ENCODE measurements at regions not wholly inside any gene's neighbourhood (a gene's known extent, or its start where the extent isn't known, plus 50 kb on each side); places are given as distances from the start of the nearest gene placed in this dataset.

- DNase-seq (ENCODE audit: low spot score in 2 of 2): no peak
- no peaks in the 10 kb centered on the region for H3K4me1 ChIP-seq
- intact Hi-C loops (cut with DNase I): no loop called here
- H3K4me3 ChIP-seq: no peak overlapping the region
- H3K36me3 ChIP-seq: no peaks in the 10 kb centered on the region
- no peaks in the 10 kb centered on the region for H3K27me3 ChIP-seq
- TF ChIP-seq, protein P1, sequence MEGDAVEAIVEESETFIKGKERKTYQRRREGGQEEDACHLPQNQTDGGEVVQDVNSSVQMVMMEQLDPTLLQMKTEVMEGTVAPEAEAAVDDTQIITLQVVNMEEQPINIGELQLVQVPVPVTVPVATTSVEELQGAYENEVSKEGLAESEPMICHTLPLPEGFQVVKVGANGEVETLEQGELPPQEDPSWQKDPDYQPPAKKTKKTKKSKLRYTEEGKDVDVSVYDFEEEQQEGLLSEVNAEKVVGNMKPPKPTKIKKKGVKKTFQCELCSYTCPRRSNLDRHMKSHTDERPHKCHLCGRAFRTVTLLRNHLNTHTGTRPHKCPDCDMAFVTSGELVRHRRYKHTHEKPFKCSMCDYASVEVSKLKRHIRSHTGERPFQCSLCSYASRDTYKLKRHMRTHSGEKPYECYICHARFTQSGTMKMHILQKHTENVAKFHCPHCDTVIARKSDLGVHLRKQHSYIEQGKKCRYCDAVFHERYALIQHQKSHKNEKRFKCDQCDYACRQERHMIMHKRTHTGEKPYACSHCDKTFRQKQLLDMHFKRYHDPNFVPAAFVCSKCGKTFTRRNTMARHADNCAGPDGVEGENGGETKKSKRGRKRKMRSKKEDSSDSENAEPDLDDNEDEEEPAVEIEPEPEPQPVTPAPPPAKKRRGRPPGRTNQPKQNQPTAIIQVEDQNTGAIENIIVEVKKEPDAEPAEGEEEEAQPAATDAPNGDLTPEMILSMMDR (IDR thresholded peaks at IDR 0.05): no peak
- H3K9me3 ChIP-seq: no peaks in the 10 kb centered on the region
- H3K27ac ChIP-seq: no peak overlapping the region
Observed at GRCh38 chr2:104745846-104746245, 108.1 kb upstream of the POU3F3 start.

GRCh38 chr2:104746299-104746698 lies 107.6 kb upstream of the POU3F3 start:
- intact Hi-C loops (cut with DNase I): no loop called here
- no peaks in the 10 kb centered on the region for H3K36me3 ChIP-seq
- H3K4me1 ChIP-seq: no peaks in the 10 kb centered on the region
- H3K9me3 ChIP-seq: no peaks in the 10 kb centered on the region
- no peaks in the 10 kb centered on the region for H3K27me3 ChIP-seq
- TF ChIP-seq, protein P1 (IDR thresholded peaks at IDR 0.05): no peak
- no peak for DNase-seq (ENCODE audit: low spot score in 2 of 2)
- H3K27ac ChIP-seq: no peak overlapping the region
- H3K4me3 ChIP-seq: no peak overlapping the region

GRCh38 chr2:104746858-104747257 lies 107.1 kb upstream of the POU3F3 start:
- intact Hi-C loops (cut with DNase I): no loop called here
- TF ChIP-seq, protein P1 (IDR thresholded peaks at IDR 0.05): no peak
- no peak overlapping the region for H3K27ac ChIP-seq
- no peak for DNase-seq (ENCODE audit: low spot score in 2 of 2)
- no peaks in the 10 kb centered on the region for H3K36me3 ChIP-seq
- no peaks in the 10 kb centered on the region for H3K4me1 ChIP-seq
- no peak overlapping the region for H3K4me3 ChIP-seq
- H3K9me3 ChIP-seq: no peaks in the 10 kb centered on the region
- no peaks in the 10 kb centered on the region for H3K27me3 ChIP-seq

DNA sequence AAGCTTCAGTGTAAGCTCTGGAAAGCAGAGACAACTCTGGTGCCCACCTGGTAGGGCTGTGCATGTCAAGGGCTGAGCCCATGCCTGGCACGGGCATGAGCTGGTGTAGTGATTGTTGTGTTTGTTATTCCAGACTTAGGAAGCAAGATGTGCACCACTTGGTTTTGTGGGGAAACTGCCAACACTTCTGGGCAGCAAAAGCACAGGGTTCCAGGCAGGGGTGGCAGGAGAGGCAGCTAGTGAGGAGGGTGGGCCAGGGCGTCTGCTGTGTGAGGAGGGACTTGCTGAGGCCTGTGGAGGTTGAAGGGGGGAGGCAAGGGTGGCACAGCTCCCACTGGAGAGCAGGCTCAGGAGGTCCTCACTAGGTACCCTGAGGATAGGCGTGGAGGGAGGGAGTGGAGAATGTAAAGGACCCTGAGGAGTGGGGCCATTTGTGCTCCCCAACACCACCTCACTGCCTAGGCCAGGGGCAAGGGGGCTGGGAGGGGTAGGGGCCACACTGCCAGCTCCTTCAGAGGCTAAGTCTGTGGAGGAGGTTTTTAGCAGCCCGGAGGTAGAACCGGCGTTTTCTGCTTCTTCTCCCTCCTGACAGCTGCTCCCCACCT lies 104.0 kb upstream of the POU3F3 start:
- Histone ChIP-seq H3K36me3 (no peaks in the 10 kb centered on the region), H3K27ac (no peak overlapping the region), H3K9me3 (no peaks in the 10 kb centered on the region), H3K4me1 (no peaks in the 10 kb centered on the region), H3K27me3 (no peaks in the 10 kb centered on the region), H3K4me3 (no peak overlapping the region)
- TF ChIP-seq, protein P1 (IDR thresholded peaks at IDR 0.05): no peak
- DNase-seq (ENCODE audit: low spot score in 2 of 2): no peak
- intact Hi-C loops (cut with DNase I): no loop called here

GRCh38 chr2:104752504-104752903 lies 101.4 kb upstream of the POU3F3 start:
- Histone ChIP-seq H3K27ac (no peak overlapping the region), H3K4me3 (no peak overlapping the region), H3K9me3 (no peaks in the 10 kb centered on the region), H3K27me3 (no peaks in the 10 kb centered on the region), H3K36me3 (no peaks in the 10 kb centered on the region), H3K4me1 (no peaks in the 10 kb centered on the region)
- DNase-seq (ENCODE audit: low spot score in 2 of 2): no peak
- intact Hi-C loops (cut with DNase I): no loop called here
- TF ChIP-seq, protein P1 (IDR thresholded peaks at IDR 0.05): no peak

Measured in ascending aorta (tissue), 2 donors.